ENCODE measurements at regions not wholly inside any gene's neighbourhood (a gene's known extent, or its start where the extent isn't known, plus 50 kb on each side); places are given as distances from the start of the nearest gene placed in this dataset.
A peak's percentile ranks its signal among the peaks of the same experiment; 100 is the strongest.

GRCh38 chr7:117972606-117973005 is 99.4 kb upstream of the CTTNBP2 start:
- no peak for ATAC-seq (ENCODE audit: insufficient read depth, low FRiP score)
- H3K4me3 ChIP-seq = no peak overlapping the region
- 59 to 74% methylated on average over 4 of the region's 4 CpGs for WGBS, 2 donors
- H3K27ac ChIP-seq (ENCODE audit: low read depth in 1 of 2, low read length in 1 of 2) = no peak overlapping the region
- no peak for DNase-seq
- H3K4me1 ChIP-seq (ENCODE audit: control insufficient read depth in 5 of 5, insufficient read depth in 5 of 5, low read length in 5 of 5) = peaks cover 0 to 30% (median 6%) of the 10 kb centered on the region in 5 donors
- no peaks in the 10 kb centered on the region for H3K36me3 ChIP-seq (ENCODE audit: control insufficient read depth in 4 of 4, insufficient read depth in 4 of 4, low read length in 4 of 4)
- H3K27me3 ChIP-seq (ENCODE audit: control insufficient read depth in 3 of 3, insufficient read depth in 3 of 3, low read length in 2 of 3) = no peaks in the 10 kb centered on the region
- H3K9ac ChIP-seq (ENCODE audit: insufficient read depth in 1 of 2, low read length in 2 of 2) = no peak overlapping the region
- TF ChIP-seq CTCF (IDR thresholded peaks at IDR 0.05; ENCODE audit: control extremely low read depth, extremely low read depth) = no peak
- H3K9me3 ChIP-seq (ENCODE audit: control insufficient read depth in 4 of 4, insufficient read depth in 3 of 4, low read length in 3 of 4) = no peaks in the 10 kb centered on the region

- H3K9me3 ChIP-seq (ENCODE audit: control insufficient read depth in 4 of 4, insufficient read depth in 3 of 4, low read length in 3 of 4) = no peaks in the 10 kb centered on the region
- TF ChIP-seq CTCF (IDR thresholded peaks at IDR 0.05; ENCODE audit: control extremely low read depth, extremely low read depth) = no peak
- 90 to 93% methylated on average over 5 of the region's 5 CpGs for WGBS, 2 donors
- no peaks in the 10 kb centered on the region for H3K36me3 ChIP-seq (ENCODE audit: control insufficient read depth in 4 of 4, insufficient read depth in 4 of 4, low read length in 4 of 4)
- DNase-seq (no peak), ATAC-seq (ENCODE audit: insufficient read depth, low FRiP score) (no peak)
- no peak overlapping the region for H3K9ac ChIP-seq (ENCODE audit: insufficient read depth in 1 of 2, low read length in 2 of 2)
- no peak overlapping the region for H3K27ac ChIP-seq (ENCODE audit: low read depth in 1 of 2, low read length in 1 of 2)
- no peaks in the 10 kb centered on the region for H3K27me3 ChIP-seq (ENCODE audit: control insufficient read depth in 3 of 3, insufficient read depth in 3 of 3, low read length in 2 of 3)
- no peak overlapping the region for H3K4me3 ChIP-seq
- H3K4me1 ChIP-seq (ENCODE audit: control insufficient read depth in 5 of 5, insufficient read depth in 5 of 5, low read length in 5 of 5) = peaks cover 0 to 30% (median 6%) of the 10 kb centered on the region in 5 donors
Measured at GRCh38 chr7:117973975-117974374, 100.7 kb upstream of the CTTNBP2 start.

GRCh38 chr7:117974891-117975290 is 101.7 kb upstream of the CTTNBP2 start:
- Histone ChIP-seq H3K4me3 (no peak overlapping the region), H3K4me1 (ENCODE audit: control insufficient read depth in 5 of 5, insufficient read depth in 5 of 5, low read length in 5 of 5) (peaks cover 0 to 30% (median 6%) of the 10 kb centered on the region in 5 donors), H3K27me3 (ENCODE audit: control insufficient read depth in 3 of 3, insufficient read depth in 3 of 3, low read length in 2 of 3) (no peaks in the 10 kb centered on the region), H3K9ac (ENCODE audit: insufficient read depth in 1 of 2, low read length in 2 of 2) (no peak overlapping the region), H3K9me3 (ENCODE audit: control insufficient read depth in 4 of 4, insufficient read depth in 3 of 4, low read length in 3 of 4) (no peaks in the 10 kb centered on the region), H3K36me3 (ENCODE audit: control insufficient read depth in 4 of 4, insufficient read depth in 4 of 4, low read length in 4 of 4) (no peaks in the 10 kb centered on the region), H3K27ac (ENCODE audit: low read depth in 1 of 2, low read length in 1 of 2) (no peak overlapping the region)
- ATAC-seq (ENCODE audit: insufficient read depth, low FRiP score) (no peak), DNase-seq (no peak)
- 59 to 78% methylated on average over 2 of the region's 2 CpGs for WGBS, 2 donors
- no peak for TF ChIP-seq CTCF (IDR thresholded peaks at IDR 0.05; ENCODE audit: control extremely low read depth, extremely low read depth)

GRCh38 chr7:117975476-117975875 is 102.2 kb upstream of the CTTNBP2 start:
- Histone ChIP-seq H3K27ac (ENCODE audit: low read depth in 1 of 2, low read length in 1 of 2) (no peak overlapping the region), H3K9me3 (ENCODE audit: control insufficient read depth in 4 of 4, insufficient read depth in 3 of 4, low read length in 3 of 4) (no peaks in the 10 kb centered on the region), H3K36me3 (ENCODE audit: control insufficient read depth in 4 of 4, insufficient read depth in 4 of 4, low read length in 4 of 4) (no peaks in the 10 kb centered on the region), H3K27me3 (ENCODE audit: control insufficient read depth in 3 of 3, insufficient read depth in 3 of 3, low read length in 2 of 3) (no peaks in the 10 kb centered on the region), H3K4me3 (no peak overlapping the region), H3K9ac (ENCODE audit: insufficient read depth in 1 of 2, low read length in 2 of 2) (no peak overlapping the region), H3K4me1 (ENCODE audit: control insufficient read depth in 5 of 5, insufficient read depth in 5 of 5, low read length in 5 of 5) (peaks cover 0 to 30% (median 6%) of the 10 kb centered on the region in 5 donors)
- no peak for TF ChIP-seq CTCF (IDR thresholded peaks at IDR 0.05; ENCODE audit: control extremely low read depth, extremely low read depth)
- 57 to 78% methylated on average over 1 of the region's 1 CpG for WGBS, 2 donors
- ATAC-seq (ENCODE audit: insufficient read depth, low FRiP score) (no peak), DNase-seq (peak; percentile 76 to 98 (median 97))

All from lung (tissue), 11 donors.